ENCODE measurements at regions not wholly inside any gene's neighbourhood (a gene's known extent, or its start where the extent isn't known, plus 50 kb on each side); places are given as distances from the start of the nearest gene placed in this dataset.

GRCh38 chr7:130930681-130931080, 196.7 kb upstream of the KLF14 start:
- ChIA-PET CTCF (interaction anchor here (0.7 to 2.4 kb wide), 4 partner anchors 11 to 110 kb away, joined by 3 to 9 read pairs (median 6); no protein-coding TSS in a partner anchor), POLR2A (interaction anchor here (1.0 to 2.1 kb wide), 8 partner anchors 8 to 29 kb away, joined by 3 to 6 read pairs (median 5); no protein-coding TSS in a partner anchor)
- Mint-ChIP-seq H3K27ac (peak overlapping the region; percentile 85), H3K9me3 (no peaks in the 10 kb centered on the region), H3K27me3 (no peaks in the 10 kb centered on the region), H3K4me1 (ENCODE audit: low read depth) (peaks cover 93% of the 10 kb centered on the region), H3K4me3 (peak overlapping the region; percentile 7), H3K36me3 (peaks cover 84% of the 10 kb centered on the region)
- no peak for DNase-seq
- intact Hi-C loops (cut with micrococcal nuclease), result no loop called here

- no peak for DNase-seq
- Mint-ChIP-seq H3K36me3 (peaks cover 84% of the 10 kb centered on the region), H3K27me3 (no peaks in the 10 kb centered on the region), H3K4me1 (ENCODE audit: low read depth) (peaks cover 93% of the 10 kb centered on the region), H3K9me3 (no peaks in the 10 kb centered on the region), H3K4me3 (peak overlapping the region; percentile 12), H3K27ac (peak overlapping the region; percentile 85)
- intact Hi-C loops (cut with micrococcal nuclease), result no loop called here
- ChIA-PET CTCF (interaction anchor here (0.5 to 2.4 kb wide), 3 partner anchors 34 to 125 kb away, joined by 3 to 8 read pairs (median 4); no protein-coding TSS in a partner anchor), POLR2A (interaction anchor here (0.7 to 2.1 kb wide), 8 partner anchors 10 to 48 kb away, joined by 3 to 6 read pairs (median 4); no protein-coding TSS in a partner anchor)
Observed at GRCh38 chr7:130931423-130931822, 197.4 kb upstream of the KLF14 start.

- Mint-ChIP-seq H3K27me3 (no peaks in the 10 kb centered on the region), H3K27ac (peak overlapping the region; percentile 79), H3K4me3 (no peak overlapping the region), H3K4me1 (ENCODE audit: low read depth) (peaks cover 93% of the 10 kb centered on the region), H3K9me3 (no peaks in the 10 kb centered on the region), H3K36me3 (peaks cover 85% of the 10 kb centered on the region)
- intact Hi-C loops (cut with micrococcal nuclease), result no loop called here
- ChIA-PET POLR2A (interaction anchor here (0.7 to 1.7 kb wide), 3 partner anchors 15 to 24 kb away, joined by 4 to 5 read pairs (median 4); no protein-coding TSS in a partner anchor), CTCF (interaction anchor here (2.4 kb wide), 1 partner anchor 35 kb away, joined by 8 read pairs; no protein-coding TSS in a partner anchor)
- DNase-seq, result no peak
Observed at GRCh38 chr7:130932088-130932487, 198.1 kb upstream of the KLF14 start.

GRCh38 chr7:130932667-130933432, 198.8 kb upstream of the KLF14 start:
- peak overlapping the region; percentile 79 for H3K27ac Mint-ChIP-seq
- H3K9me3 Mint-ChIP-seq, result no peaks in the 10 kb centered on the region
- peaks cover 89% of the 10 kb centered on the region for H3K4me1 Mint-ChIP-seq (ENCODE audit: low read depth)
- intact Hi-C loops (cut with micrococcal nuclease), result no loop called here
- H3K4me3 Mint-ChIP-seq, result no peak overlapping the region
- POLR2A ChIA-PET, result no interaction called here
- CTCF ChIA-PET, result interaction anchor here (2.4 kb wide), 1 partner anchor 36 kb away, joined by 8 read pairs; no protein-coding TSS in a partner anchor
- no peaks in the 10 kb centered on the region for H3K27me3 Mint-ChIP-seq
- H3K36me3 Mint-ChIP-seq, result peaks cover 81% of the 10 kb centered on the region
- DNase-seq, result no peak

GRCh38 chr7:130933919-130934318, 199.9 kb upstream of the KLF14 start:
- H3K4me1 Mint-ChIP-seq (ENCODE audit: low read depth), result peaks cover 88% of the 10 kb centered on the region
- H3K27me3 Mint-ChIP-seq, result no peaks in the 10 kb centered on the region
- CTCF ChIA-PET, result interaction anchor here (1.0 kb wide), 1 partner anchor 10 kb away, joined by 3 read pairs; no protein-coding TSS in a partner anchor
- intact Hi-C loops (cut with micrococcal nuclease), result no loop called here
- POLR2A ChIA-PET, result no interaction called here
- no peak overlapping the region for H3K4me3 Mint-ChIP-seq
- H3K27ac Mint-ChIP-seq, result peak overlapping the region; percentile 81
- no peaks in the 10 kb centered on the region for H3K9me3 Mint-ChIP-seq
- DNase-seq, result no peak
- H3K36me3 Mint-ChIP-seq, result peaks cover 80% of the 10 kb centered on the region

GRCh38 chr7:130935564-130936157, 201.7 kb upstream of the KLF14 start:
- no peak for DNase-seq
- no peaks in the 10 kb centered on the region for H3K9me3 Mint-ChIP-seq
- H3K4me1 Mint-ChIP-seq (ENCODE audit: low read depth), result peaks cover 90% of the 10 kb centered on the region
- H3K27me3 Mint-ChIP-seq, result no peaks in the 10 kb centered on the region
- peak overlapping the region; percentile 81 for H3K27ac Mint-ChIP-seq
- intact Hi-C loops (cut with micrococcal nuclease), result no loop called here
- CTCF ChIA-PET, result interaction anchor here (1.3 to 1.6 kb wide), 2 partner anchors 9 to 105 kb away, joined by 3 to 9 read pairs; no protein-coding TSS in a partner anchor
- H3K4me3 Mint-ChIP-seq, result peak overlapping the region; percentile 14
- peaks cover 80% of the 10 kb centered on the region for H3K36me3 Mint-ChIP-seq
- POLR2A ChIA-PET, result interaction anchor here (0.6 to 7.9 kb wide), 3 partner anchors 14 to 22 kb away, joined by 3 to 200 read pairs (median 3); no protein-coding TSS in a partner anchor

- Mint-ChIP-seq H3K4me3 (peak overlapping the region; percentile 28), H3K27me3 (no peaks in the 10 kb centered on the region), H3K4me1 (ENCODE audit: low read depth) (peaks cover 90% of the 10 kb centered on the region), H3K9me3 (no peaks in the 10 kb centered on the region), H3K27ac (peak overlapping the region; percentile 81), H3K36me3 (peaks cover 80% of the 10 kb centered on the region)
- CTCF ChIA-PET, result interaction anchor here (0.9 to 1.6 kb wide), 3 partner anchors 39 to 104 kb away, joined by 3 to 9 read pairs (median 4); no protein-coding TSS in a partner anchor
- no peak for DNase-seq
- POLR2A ChIA-PET, result interaction anchor here (0.6 to 7.9 kb wide), 4 partner anchors 17 to 165 kb away, joined by 3 to 200 read pairs (median 22); no protein-coding TSS in a partner anchor
- intact Hi-C loops (cut with micrococcal nuclease), result no loop called here
Observed at GRCh38 chr7:130936202-130936931, 202.4 kb upstream of the KLF14 start.

- CTCF ChIA-PET, result interaction anchor here (0.9 to 1.3 kb wide), 2 partner anchors 40 to 103 kb away, joined by 3 to 4 read pairs; no protein-coding TSS in a partner anchor
- peak overlapping the region; percentile 28 for H3K4me3 Mint-ChIP-seq
Observed at GRCh38 chr7:130937016-130937415, 203.0 kb upstream of the KLF14 start.

GRCh38 chr7:130937830-130938229, 203.8 kb upstream of the KLF14 start:
- ChIA-PET CTCF (interaction anchor here (0.7 to 1.5 kb wide), 6 partner anchors 21 to 131 kb away, joined by 3 to 4 read pairs (median 3); no protein-coding TSS in a partner anchor), POLR2A (interaction anchor here (0.7 to 7.9 kb wide), 6 partner anchors 10 to 169 kb away, joined by 3 to 200 read pairs (median 6); no protein-coding TSS in a partner anchor)
- H3K4me3 Mint-ChIP-seq, result peak overlapping the region; percentile 58
- H3K27ac Mint-ChIP-seq, result peak overlapping the region; percentile 87
- H3K4me1 Mint-ChIP-seq (ENCODE audit: low read depth), result peaks cover 92% of the 10 kb centered on the region
- intact Hi-C loops (cut with micrococcal nuclease), result loop anchor here (1.0 kb wide), 1 partner anchor 25 kb away; no protein-coding TSS in a partner anchor
- no peaks in the 10 kb centered on the region for H3K9me3 Mint-ChIP-seq
- peaks cover 84% of the 10 kb centered on the region for H3K36me3 Mint-ChIP-seq
- no peak for DNase-seq
- no peaks in the 10 kb centered on the region for H3K27me3 Mint-ChIP-seq

More at GRCh38 chr7:130937016-130937415, 203.0 kb upstream of the KLF14 start:
- intact Hi-C loops (cut with micrococcal nuclease), result no loop called here
- DNase-seq, result no peak
- peaks cover 90% of the 10 kb centered on the region for H3K4me1 Mint-ChIP-seq (ENCODE audit: low read depth)
- H3K27me3 Mint-ChIP-seq, result no peaks in the 10 kb centered on the region
- peaks cover 84% of the 10 kb centered on the region for H3K36me3 Mint-ChIP-seq
- POLR2A ChIA-PET, result interaction anchor here (0.6 to 7.9 kb wide), 3 partner anchors 17 to 165 kb away, joined by 4 to 200 read pairs (median 40); no protein-coding TSS in a partner anchor
- H3K27ac Mint-ChIP-seq, result peak overlapping the region; percentile 81
- no peaks in the 10 kb centered on the region for H3K9me3 Mint-ChIP-seq

GRCh38 chr7:130938661-130939060, 204.7 kb upstream of the KLF14 start:
- H3K27ac Mint-ChIP-seq, result peak overlapping the region; percentile 87
- intact Hi-C loops (cut with micrococcal nuclease), result loop anchor here (1.0 kb wide), 1 partner anchor 25 kb away; no protein-coding TSS in a partner anchor
- DNase-seq, result no peak
- H3K36me3 Mint-ChIP-seq, result peaks cover 84% of the 10 kb centered on the region
- H3K4me3 Mint-ChIP-seq, result peak overlapping the region; percentile 58
- ChIA-PET CTCF (interaction anchor here (0.9 to 2.2 kb wide), 6 partner anchors 9 to 130 kb away, joined by 3 to 10 read pairs (median 4); no protein-coding TSS in a partner anchor), POLR2A (interaction anchor here (1.0 to 7.9 kb wide), 8 partner anchors 9 to 168 kb away, joined by 3 to 200 read pairs (median 5); no protein-coding TSS in a partner anchor)
- H3K9me3 Mint-ChIP-seq, result no peaks in the 10 kb centered on the region
- peaks cover 92% of the 10 kb centered on the region for H3K4me1 Mint-ChIP-seq (ENCODE audit: low read depth)
- no peaks in the 10 kb centered on the region for H3K27me3 Mint-ChIP-seq

Measured in activated CD4-positive, alpha-beta memory T cell treated with anti-CD3 and anti-CD28 coated beads for 36 hours (primary cell).